ENCODE measurements at regions not wholly inside any gene's neighbourhood (a gene's known extent, or its start where the extent isn't known, plus 50 kb on each side); places are given as distances from the start of the nearest gene placed in this dataset.

DNA sequence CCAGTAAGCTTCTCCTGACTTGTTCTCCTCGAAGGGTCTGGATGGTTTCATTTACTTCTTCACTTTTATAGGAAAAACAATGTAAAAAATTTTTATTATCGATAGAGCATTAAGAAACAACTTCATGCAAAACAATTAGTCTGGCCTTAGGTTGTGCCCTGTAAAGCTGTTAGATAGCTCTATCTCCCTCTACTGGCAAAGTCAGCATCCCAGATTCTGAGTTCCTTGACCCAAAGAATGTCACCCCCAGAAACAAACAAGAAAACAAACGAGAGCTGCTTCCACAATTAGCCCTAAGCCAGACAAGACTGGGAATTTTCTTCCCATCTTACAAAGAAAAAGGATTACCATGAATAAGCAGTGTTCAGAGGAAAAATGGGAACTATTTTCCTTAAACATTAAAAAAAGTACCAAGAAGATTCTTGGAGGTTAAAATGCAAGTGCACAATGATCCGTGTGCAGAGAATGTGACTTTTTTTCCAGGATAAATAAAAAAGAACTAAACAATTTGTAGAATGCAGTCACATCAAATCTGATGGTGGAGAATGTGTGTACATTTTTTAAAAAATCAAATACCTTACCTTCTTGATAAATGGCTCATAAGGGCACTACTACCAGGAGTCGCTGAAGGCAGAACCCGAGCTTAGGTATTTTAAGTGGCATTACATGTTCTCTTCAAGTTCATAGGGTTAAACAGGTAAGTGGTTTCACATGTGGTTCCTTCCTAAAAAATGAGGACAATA is 293.2 kb downstream of the FBXO8 start:
- TF ChIP-seq EZH2 (IDR thresholded peaks at IDR 0.05), result no peak
- TF ChIP-seq CTCF (IDR thresholded peaks at IDR 0.05 in 2 of 3, conservative IDR thresholded peaks at IDR 0.05 in 1 of 3; ENCODE audit: borderline replicate concordance in 1 of 3, insufficient read depth in 1 of 3, low read depth in 2 of 3, low read length in 2 of 3), result peak; percentile 10 to 61 (median 57); a peak in 4 of 6 replicates
